Neutrophil (primary cell): ENCODE measurements at regions not wholly inside any gene's neighbourhood (a gene's known extent, or its start where the extent isn't known, plus 50 kb on each side); places are given as distances from the start of the nearest gene placed in this dataset.
"Not testable (repeated sequence)": the region's sequence is repeated elsewhere in the genome, so short reads cannot be mapped to it uniquely, and the experiment has no call there.

Source experiments
- H3K27ac ChIP-seq: fragments of 200-600 bp; sonication (generic); 2 replicates; pipeline ENCODE4 v1.5.1; 2016; ENCODE audit warnings: mild to moderate bottlenecking, moderate library complexity
- H3K27me3 ChIP-seq: fragments of 200-600 bp; sonication (generic); 2 replicates; pipeline ENCODE4 v1.6.0; 2016; ENCODE audit warnings: mild to moderate bottlenecking
- H3K36me3 ChIP-seq: fragments of 200-600 bp; sonication (generic); 2 replicates; pipeline ENCODE4 v1.5.1; 2017
- H3K4me1 ChIP-seq, 2 experiments: fragments of 200-600 bp in 1 of 2; sonication (generic) in 1 of 2; 1 replicate in 1 of 2; 2 replicates in 1 of 2; pipeline versions ENCODE4 v1.5.1 to v1.6.1; 2013 to 2016; ENCODE audit warnings: low read depth in 1 of 2, low read length in 1 of 2, mild to moderate bottlenecking in 1 of 2, moderate library complexity in 1 of 2; ENCODE audit not compliant: control insufficient read depth in 1 of 2, insufficient read depth in 1 of 2
- H3K4me3 ChIP-seq, 2 experiments: fragments of 200-600 bp in 1 of 2; sonication (generic) in 1 of 2; 1 replicate in 1 of 2; 2 replicates in 1 of 2; pipeline ENCODE4 v1.5.1; 2013 to 2016; ENCODE audit warnings: low read depth in 1 of 2, low read length in 1 of 2, mild to moderate bottlenecking in 1 of 2, moderate library complexity in 1 of 2
- H3K9me3 ChIP-seq: fragments of 200-600 bp; sonication (generic); 2 replicates; pipeline ENCODE4 v1.5.1; 2016
- CTCF ChIP-seq: fragments of 200-600 bp; sonication (generic); IDR thresholded peaks from 2 replicates; pipeline ENCODE4 v1.5.1; 2016; ENCODE audit warnings: antibody characterized with exemption

- Histone ChIP-seq H3K27me3 (no peaks in the 10 kb centered on the region), H3K9me3 (no peaks in the 10 kb centered on the region), H3K4me3 (no peak overlapping the region), H3K27ac (no peak overlapping the region), H3K4me1 (no peaks in the 10 kb centered on the region), H3K36me3 (no peaks in the 10 kb centered on the region)
- TF ChIP-seq CTCF = no peak
Measured at GRCh38 chr16:82271636-82272035, 101.6 kb upstream of the MPHOSPH6 start.

DNA sequence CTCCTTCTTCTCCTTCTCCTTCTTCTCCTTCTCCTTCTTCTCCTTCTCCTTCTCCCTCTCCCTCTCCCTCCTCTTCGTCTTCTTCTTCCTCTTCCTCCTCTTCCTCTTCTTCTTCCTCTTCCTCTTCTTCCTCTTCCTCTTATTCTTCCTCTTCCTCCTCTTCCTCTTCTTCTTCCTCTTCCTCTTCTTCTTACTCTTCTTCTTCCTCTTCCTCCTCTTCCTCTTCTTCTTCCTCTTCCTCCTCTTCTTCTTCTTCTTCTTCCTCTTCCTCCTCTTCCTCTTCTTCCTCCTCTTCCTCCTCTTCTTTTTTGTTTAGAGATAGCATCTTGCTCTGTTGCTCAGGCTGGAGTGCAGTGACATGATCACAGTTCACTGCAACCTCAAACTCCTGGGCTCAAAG lies 97.7 kb upstream of the MPHOSPH6 start:
- H3K36me3 ChIP-seq, H3K27me3 ChIP-seq: not testable (repeated sequence)
- H3K27ac ChIP-seq = peak overlapping the region; percentile 17

DNA sequence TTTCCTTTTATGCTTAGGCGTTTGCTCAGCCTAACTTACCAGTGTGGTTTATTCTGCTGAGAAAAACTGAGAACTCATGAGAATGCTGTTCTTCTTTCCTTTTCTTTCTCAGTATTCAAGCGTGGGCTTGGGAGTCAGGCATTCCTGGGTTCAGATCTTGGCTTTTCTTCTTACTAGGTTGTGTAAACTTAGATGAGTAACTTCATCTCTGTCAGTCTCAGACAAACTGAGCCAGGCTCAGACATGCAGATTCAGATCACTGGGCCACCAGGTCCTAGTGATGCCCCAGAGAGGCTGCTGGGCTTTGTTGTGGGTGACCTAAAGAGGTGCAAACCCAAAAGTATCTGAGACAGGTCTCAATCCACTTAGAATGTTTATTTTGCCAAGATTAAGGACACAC lies 95.8 kb upstream of the MPHOSPH6 start:
- no peaks in the 10 kb centered on the region for H3K4me1 ChIP-seq
- peaks cover 6% of the 10 kb centered on the region for H3K27me3 ChIP-seq
- H3K4me3 ChIP-seq = no peak overlapping the region
- H3K27ac ChIP-seq = no peak overlapping the region
- TF ChIP-seq CTCF = no peak
- H3K9me3 ChIP-seq = no peaks in the 10 kb centered on the region
- H3K36me3 ChIP-seq = no peaks in the 10 kb centered on the region

More for the DNA sequence above, 97.7 kb upstream of the MPHOSPH6 start:
- H3K9me3 ChIP-seq, H3K4me3 ChIP-seq, H3K4me1 ChIP-seq: not testable (repeated sequence)

DNA sequence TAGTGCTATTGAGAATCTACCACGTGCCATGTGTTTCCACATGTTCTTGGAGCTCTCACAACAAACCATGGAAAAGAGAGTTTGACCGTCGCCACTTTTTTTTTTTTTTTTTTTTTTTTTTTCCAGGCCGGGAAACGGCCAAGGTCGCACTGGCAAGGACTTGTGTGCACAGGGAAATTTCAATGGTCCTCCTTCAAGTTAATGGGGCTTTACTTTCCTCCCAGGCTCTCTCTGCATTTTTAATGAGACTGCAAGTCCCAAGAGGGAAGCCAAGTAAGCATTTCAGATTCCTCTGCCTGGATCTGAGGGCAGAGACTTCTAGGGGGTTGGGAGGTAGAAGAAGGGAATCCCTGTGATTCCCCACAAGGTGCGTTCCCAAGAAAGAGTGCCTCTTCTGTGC lies 94.7 kb upstream of the MPHOSPH6 start:
- Histone ChIP-seq H3K4me1 (no peaks in the 10 kb centered on the region), H3K36me3 (no peaks in the 10 kb centered on the region), H3K9me3 (no peaks in the 10 kb centered on the region), H3K4me3 (no peak overlapping the region), H3K27ac (no peak overlapping the region), H3K27me3 (peaks cover 6% of the 10 kb centered on the region)
- TF ChIP-seq CTCF = no peak

DNA sequence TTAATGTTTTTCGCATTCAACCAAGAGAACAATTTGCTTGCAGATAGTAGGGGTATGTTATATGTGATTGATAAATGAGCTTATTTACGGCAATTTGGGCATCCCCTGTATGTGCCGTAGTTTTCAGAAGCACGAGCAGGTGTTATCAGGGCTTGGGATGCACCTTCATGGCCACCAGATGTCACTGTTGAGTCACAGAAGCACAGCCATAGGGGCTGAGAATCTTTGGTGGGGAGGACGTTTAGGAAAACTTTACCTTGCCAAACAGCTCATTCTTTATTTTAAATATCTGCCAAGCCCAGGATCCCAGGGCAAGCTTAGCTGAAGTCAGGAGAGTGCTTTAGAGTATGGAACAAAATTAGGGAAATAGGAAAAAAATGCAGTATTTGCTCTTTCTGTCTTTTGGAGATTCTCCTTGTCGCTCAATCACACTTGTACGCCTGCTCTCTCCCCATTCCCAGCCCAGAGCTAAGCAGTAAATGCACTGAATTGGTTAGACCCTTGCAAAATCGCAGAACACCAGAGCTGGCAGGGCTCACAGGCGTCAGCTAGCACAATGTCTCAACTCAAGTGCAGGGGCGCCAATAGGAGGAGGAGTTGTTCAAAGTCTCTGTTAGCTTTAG lies 93.6 kb upstream of the MPHOSPH6 start:
- peaks cover 6% of the 10 kb centered on the region for H3K27me3 ChIP-seq

DNA sequence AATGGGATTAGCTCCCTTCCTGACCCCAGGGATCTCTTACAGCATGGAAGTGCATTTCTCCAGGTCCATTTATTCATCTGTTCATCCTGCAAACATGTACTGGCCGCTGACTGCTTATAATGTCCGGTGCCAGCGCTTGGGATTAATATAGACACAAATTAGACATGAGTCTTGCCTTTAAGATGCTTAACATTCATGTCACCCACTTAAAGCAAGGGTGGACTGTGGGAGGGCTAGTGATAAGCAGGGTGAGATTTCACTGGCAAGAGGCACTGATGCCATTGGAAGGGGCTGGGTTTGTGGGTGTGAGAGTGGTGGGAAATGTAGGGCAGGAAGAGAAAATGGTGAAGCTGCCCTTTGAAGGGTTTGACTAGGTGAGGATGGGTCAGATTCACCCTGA lies 92.2 kb upstream of the MPHOSPH6 start:
- Histone ChIP-seq H3K4me1 (no peaks in the 10 kb centered on the region), H3K9me3 (no peaks in the 10 kb centered on the region), H3K27me3 (peaks cover 6% of the 10 kb centered on the region), H3K27ac (no peak overlapping the region), H3K4me3 (no peak overlapping the region), H3K36me3 (no peaks in the 10 kb centered on the region)
- no peak for TF ChIP-seq CTCF

More for the DNA sequence above, 93.6 kb upstream of the MPHOSPH6 start:
- TF ChIP-seq CTCF = peak; percentile 60
- Histone ChIP-seq H3K4me1 (no peaks in the 10 kb centered on the region), H3K4me3 (no peak overlapping the region), H3K9me3 (no peaks in the 10 kb centered on the region), H3K36me3 (no peaks in the 10 kb centered on the region), H3K27ac (no peak overlapping the region)
